Pancreas (tissue), 10 donors: ENCODE measurements at regions not wholly inside any gene's neighbourhood (a gene's known extent, or its start where the extent isn't known, plus 50 kb on each side); places are given as distances from the start of the nearest gene placed in this dataset.

Experiments used
- ATAC-seq, 4 donors: fragments of 200-7000 bp; cut with Tn5 transposase; one replicate each; pipeline versions ENCODE4 v1.8.0 to v1.9.1; 2020; ENCODE audit warnings: mild to moderate bottlenecking in 4 of 4, moderate library complexity in 4 of 4
- DNase-seq, 6 donors: peaks; one replicate each; pipeline ENCODE4 v3.0.0-alpha.2; 2020
- FAIRE-seq: peaks from 2 replicates; lab custom pipeline; 2012; peaks lifted over from hg19 to GRCh38; lab: Jason Lieb, UNC
- H3K27ac ChIP-seq, 4 donors: fragments of 200-600 bp; sonication (generic); 1 replicate in 3 of 4; 2 replicates in 1 of 4; pipeline versions ENCODE4 v1.5.0 to v1.8.0; 2020
- H3K27me3 ChIP-seq, 4 donors: fragments of 200-600 bp; one replicate each; pipeline ENCODE4 v1.8.0; 2021
- H3K36me3 ChIP-seq, 3 donors: fragments of 200-600 bp; sonication (generic) in 1 of 3; one replicate each; pipeline versions ENCODE4 v1.5.0 to v1.8.0; 2020 to 2021
- H3K4me1 ChIP-seq, 3 donors: fragments of 200-600 bp; one replicate each; pipeline ENCODE4 v1.8.0; 2021
- H3K4me3 ChIP-seq, 4 donors: fragments of 200-600 bp; sonication (generic) in 2 of 4; one replicate each; pipeline versions ENCODE4 v1.5.0 to v1.8.0; 2020 to 2021
- H3K9me3 ChIP-seq, 4 donors: fragments of 200-600 bp; one replicate each; pipeline ENCODE4 v1.8.0; 2021
- WGBS, 2 donors: extraction: QIAGEN DNeasy Blood & Tissue Kit; methylation state at CpG; one replicate each; pipeline ENCODE4 v1.1.7; 2013; 5-methylcytosine and 5-hydroxymethylcytosine counted together
- intact Hi-C, 3 donors: fragments of 100-400 bp; cut with DNase I; formaldehyde crosslinking; loops; one replicate each; pipeline versions ENCODE4 v1.11.1 to v1.14.2; 2022
- TF ChIP-seq, protein P1 (sequence below), 4 donors: fragments of 200-600 bp; sonication (generic) in 3 of 4; IDR thresholded peaks; one replicate each; pipeline versions ENCODE4 v1.5.0 to v1.8.0; 2021; ENCODE audit warnings: antibody characterized with exemption in 4 of 4
- donor health status: healthy with polysubstance abuse.
- donor health status: DM: no; HTN: no; CAD: no; lungs with moderate emphysema.
- donor health status: DM: no; HTN: no; CAD: no.
- donor health status: control.
- donor health status: control.
- donor health status: Bipolar disorder and iron deficiency.
- donor health status: DM: yes; HTN: yes; CAD: no.
- donor health status: DM: no; HTN: no; CAD: no.
- donor health status: DM: no; HTN: no; CAD: no.
- donor health status: DM: yes; HTN: yes; CAD: no.

DNA sequence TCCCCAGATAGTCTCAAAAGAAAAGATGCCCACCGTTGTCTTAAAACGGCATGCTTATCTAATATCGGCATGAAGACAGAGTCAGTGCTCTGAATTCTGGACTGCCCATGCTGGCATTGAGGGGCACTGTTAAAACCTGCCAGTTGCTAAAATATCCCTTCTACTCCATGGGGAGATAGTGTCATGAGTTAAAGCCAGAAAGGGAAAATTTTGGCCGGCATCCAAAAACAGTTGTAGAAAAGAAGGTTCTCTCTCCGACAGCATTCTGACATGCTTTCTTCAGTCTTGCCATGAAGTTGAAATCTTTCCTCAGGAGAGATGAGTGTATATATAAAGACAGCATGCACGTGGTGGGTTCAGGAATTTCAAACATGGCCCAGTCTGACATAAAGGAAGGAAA, 401.3 kb upstream of the PIK3C3 start:
- TF ChIP-seq, protein P1, sequence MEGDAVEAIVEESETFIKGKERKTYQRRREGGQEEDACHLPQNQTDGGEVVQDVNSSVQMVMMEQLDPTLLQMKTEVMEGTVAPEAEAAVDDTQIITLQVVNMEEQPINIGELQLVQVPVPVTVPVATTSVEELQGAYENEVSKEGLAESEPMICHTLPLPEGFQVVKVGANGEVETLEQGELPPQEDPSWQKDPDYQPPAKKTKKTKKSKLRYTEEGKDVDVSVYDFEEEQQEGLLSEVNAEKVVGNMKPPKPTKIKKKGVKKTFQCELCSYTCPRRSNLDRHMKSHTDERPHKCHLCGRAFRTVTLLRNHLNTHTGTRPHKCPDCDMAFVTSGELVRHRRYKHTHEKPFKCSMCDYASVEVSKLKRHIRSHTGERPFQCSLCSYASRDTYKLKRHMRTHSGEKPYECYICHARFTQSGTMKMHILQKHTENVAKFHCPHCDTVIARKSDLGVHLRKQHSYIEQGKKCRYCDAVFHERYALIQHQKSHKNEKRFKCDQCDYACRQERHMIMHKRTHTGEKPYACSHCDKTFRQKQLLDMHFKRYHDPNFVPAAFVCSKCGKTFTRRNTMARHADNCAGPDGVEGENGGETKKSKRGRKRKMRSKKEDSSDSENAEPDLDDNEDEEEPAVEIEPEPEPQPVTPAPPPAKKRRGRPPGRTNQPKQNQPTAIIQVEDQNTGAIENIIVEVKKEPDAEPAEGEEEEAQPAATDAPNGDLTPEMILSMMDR (IDR thresholded peaks at IDR 0.05), result no peak
- no peak for FAIRE-seq
- WGBS, 2 donors, result 65 to 66% methylated on average over 6 of the region's 6 CpGs

DNA sequence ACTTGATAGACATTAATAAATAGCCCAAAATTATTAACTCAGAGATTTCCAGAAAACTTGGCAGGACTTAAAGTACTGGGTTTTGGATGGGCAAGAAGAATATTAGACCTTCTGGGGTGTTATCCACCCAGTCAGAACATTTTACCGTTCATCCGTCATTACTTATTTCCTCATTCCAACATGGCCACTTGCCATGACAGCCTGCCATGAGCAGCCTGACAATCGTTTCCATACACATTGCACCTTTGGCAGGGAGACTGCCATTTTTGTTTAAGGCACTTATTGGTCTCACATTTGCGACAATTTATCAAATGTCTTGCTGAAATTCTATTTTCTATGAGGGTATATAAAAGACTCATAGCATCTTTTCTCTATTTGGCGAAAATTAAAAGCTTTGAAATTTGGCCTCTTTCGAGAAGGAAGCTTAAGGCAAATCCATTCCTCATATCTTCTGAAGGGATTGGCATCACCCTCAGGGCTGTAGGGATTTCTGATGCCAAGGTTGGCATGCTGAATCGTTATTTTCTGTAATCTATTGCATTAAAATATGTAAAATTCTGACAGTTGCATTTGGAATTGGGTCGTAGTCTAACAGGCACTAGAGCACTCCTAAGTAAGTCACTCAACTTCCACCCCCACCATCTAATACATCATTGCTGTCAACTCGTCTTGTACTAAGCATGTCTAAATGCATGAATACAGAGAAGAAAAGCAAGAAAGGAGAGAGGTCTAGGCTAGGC, 406.3 kb upstream of the PIK3C3 start:
- H3K9me3 ChIP-seq, result no peaks in the 10 kb centered on the region
- no peaks in the 10 kb centered on the region for H3K27me3 ChIP-seq
- DNase-seq (no peak), FAIRE-seq (no peak), ATAC-seq (no peak)
- intact Hi-C loops, result no loop called here
- no peaks in the 10 kb centered on the region for H3K4me1 ChIP-seq
- H3K36me3 ChIP-seq, result no peaks in the 10 kb centered on the region
- WGBS, 2 donors, result 52 to 61% methylated on average over 9 of the region's 9 CpGs
- H3K4me3 ChIP-seq, result no peak overlapping the region
- no peak overlapping the region for H3K27ac ChIP-seq
- TF ChIP-seq, protein P1 (IDR thresholded peaks at IDR 0.05), result no peak

More for the DNA sequence above, 401.3 kb upstream of the PIK3C3 start:
- Histone ChIP-seq H3K9me3 (no peaks in the 10 kb centered on the region), H3K4me3 (no peak overlapping the region), H3K27ac (no peak overlapping the region), H3K4me1 (no peaks in the 10 kb centered on the region), H3K36me3 (no peaks in the 10 kb centered on the region), H3K27me3 (no peaks in the 10 kb centered on the region)
- intact Hi-C loops, result no loop called here
- ATAC-seq, result no peak
- DNase-seq, result no peak

DNA sequence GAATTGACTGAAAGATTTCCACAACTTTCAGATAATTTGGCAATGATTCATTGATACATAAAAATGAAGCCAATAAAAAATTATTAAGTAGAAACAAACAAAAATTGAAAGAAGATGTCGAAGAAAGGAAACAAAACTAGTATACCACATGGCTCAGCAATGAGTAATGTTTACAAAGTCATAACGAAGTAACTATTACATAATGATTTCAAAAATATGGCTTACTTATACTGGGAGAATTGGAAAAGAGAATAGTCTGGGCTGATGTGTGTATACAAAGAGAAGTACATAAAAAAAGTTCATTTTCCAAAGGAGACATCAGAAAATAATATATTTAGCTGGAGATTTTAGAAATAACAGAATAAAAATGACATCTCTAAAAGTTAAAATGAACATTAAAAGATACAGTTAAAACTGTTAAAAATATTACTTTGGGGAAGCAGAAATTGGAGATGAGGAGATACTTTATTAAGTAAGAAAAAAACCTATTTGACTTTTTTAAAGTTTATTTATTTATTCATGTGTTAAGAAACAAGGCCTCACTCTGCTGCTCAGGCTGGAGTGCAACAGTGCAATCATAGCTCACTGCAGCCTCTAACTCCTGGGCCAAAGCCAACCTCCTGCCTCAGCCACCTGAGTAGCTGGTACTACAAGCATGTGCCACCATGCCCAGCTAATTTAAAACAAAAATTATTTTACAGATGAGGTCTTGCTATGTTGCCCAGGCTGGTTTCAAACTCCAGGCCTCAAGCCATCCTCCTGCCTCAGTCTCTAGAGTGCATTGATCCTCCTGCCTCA, 409.7 kb upstream of the PIK3C3 start:
- intact Hi-C loops, result no loop called here
- Histone ChIP-seq H3K9me3 (no peaks in the 10 kb centered on the region), H3K4me1 (no peaks in the 10 kb centered on the region), H3K4me3 (no peak overlapping the region), H3K27ac (no peak overlapping the region), H3K36me3 (no peaks in the 10 kb centered on the region), H3K27me3 (no peaks in the 10 kb centered on the region)
- WGBS, 2 donors, result 37 to 47% methylated on average over 2 of the region's 2 CpGs
- FAIRE-seq (no peak), DNase-seq (no peak), ATAC-seq (no peak)
- TF ChIP-seq, protein P1 (IDR thresholded peaks at IDR 0.05), result no peak

DNA sequence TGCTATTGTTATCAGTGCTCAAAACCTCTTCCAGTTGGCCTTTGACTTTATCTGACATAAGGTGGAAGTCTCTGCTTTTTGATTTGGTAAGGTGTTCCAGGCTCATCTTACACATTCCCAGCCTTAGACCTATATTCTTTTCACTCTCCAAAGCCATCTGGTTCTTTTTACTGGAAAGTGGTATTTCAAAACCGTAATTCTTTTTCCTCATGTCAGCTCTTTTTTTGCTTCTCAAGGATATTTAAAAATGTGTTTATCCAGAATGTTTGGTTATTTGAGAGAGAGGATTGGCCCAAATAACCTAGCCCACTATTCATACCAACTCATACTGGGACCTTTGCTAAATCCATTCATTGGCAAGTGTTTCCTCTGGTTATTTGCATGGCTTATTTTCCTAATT, 411.2 kb upstream of the PIK3C3 start:
- no peaks in the 10 kb centered on the region for H3K27me3 ChIP-seq
- intact Hi-C loops, result no loop called here
- TF ChIP-seq, protein P1 (IDR thresholded peaks at IDR 0.05), result no peak
- FAIRE-seq, result no peak
- no peaks in the 10 kb centered on the region for H3K4me1 ChIP-seq
- H3K4me3 ChIP-seq, result no peak overlapping the region
- WGBS, 2 donors, result 44 to 74% methylated on average over 1 of the region's 1 CpG
- no peak for ATAC-seq
- H3K9me3 ChIP-seq, result no peaks in the 10 kb centered on the region
- DNase-seq, result no peak
- H3K27ac ChIP-seq, result no peak overlapping the region
- H3K36me3 ChIP-seq, result no peaks in the 10 kb centered on the region
